Loucy (cell line): ENCODE measurements at regions not wholly inside any gene's neighbourhood (a gene's known extent, or its start where the extent isn't known, plus 50 kb on each side); places are given as distances from the start of the nearest gene placed in this dataset.

ENCODE experiments used
- H2AFZ ChIP-seq: fragments of 200-600 bp; sonication (generic); 2 replicates; pipeline ENCODE4 v1.6.0; 2016; ENCODE audit warnings: antibody characterized with exemption, mild to moderate bottlenecking, low read length, moderate library complexity
- H3F3A ChIP-seq: fragments of 200-600 bp; 2 replicates; pipeline ENCODE4 v1.6.0; 2016; ENCODE audit warnings: antibody characterized with exemption, low read depth, mild to moderate bottlenecking
- H3K27me3 ChIP-seq: fragments of 200-600 bp; sonication (generic); 2 replicates; pipeline ENCODE4 v1.6.1; 2014; ENCODE audit warnings: low read length, mild to moderate bottlenecking; ENCODE audit not compliant: insufficient read depth, poor library complexity, severe bottlenecking
- H3K36me3 ChIP-seq: fragments of 200-600 bp; sonication (generic); 2 replicates; pipeline ENCODE4 v1.6.1; 2016; ENCODE audit warnings: low read length; ENCODE audit not compliant: insufficient read depth
- H3K4me1 ChIP-seq: fragments of 200-600 bp; sonication (generic); 2 replicates; pipeline ENCODE4 v1.5.1; 2014; ENCODE audit warnings: low read length, mild to moderate bottlenecking; ENCODE audit not compliant: insufficient read depth, poor library complexity, severe bottlenecking
- H3K4me2 ChIP-seq: fragments of 200-600 bp; sonication (generic); 2 replicates; pipeline ENCODE4 v1.6.0; 2014; ENCODE audit warnings: antibody characterized with exemption, low read length, low read depth, mild to moderate bottlenecking; ENCODE audit not compliant: poor library complexity, severe bottlenecking
- H3K4me3 ChIP-seq: fragments of 200-600 bp; sonication (generic); 2 replicates; pipeline ENCODE4 v1.5.1; 2014; ENCODE audit warnings: low read length, mild to moderate bottlenecking, mixed read lengths; ENCODE audit not compliant: poor library complexity, severe bottlenecking
- H3K79me2 ChIP-seq: fragments of 200-600 bp; sonication (generic); 2 replicates; pipeline ENCODE4 v1.6.1; 2014; ENCODE audit warnings: low read length; ENCODE audit not compliant: insufficient read depth
- H3K9ac ChIP-seq: fragments of 200-600 bp; sonication (generic); 2 replicates; pipeline ENCODE4 v1.6.0; 2014; ENCODE audit warnings: mild to moderate bottlenecking, low read depth, low read length, moderate library complexity; ENCODE audit not compliant: poor library complexity, severe bottlenecking
- H3K9me2 ChIP-seq: fragments of 200-600 bp; sonication (generic); replicated peaks from 2 replicates; pipeline ENCODE4 v1.6.1; 2016; ENCODE audit warnings: low read depth, low read length, mixed read lengths
- H3K9me3 ChIP-seq: fragments of 200-600 bp; sonication (generic); 2 replicates; pipeline ENCODE4 v1.6.1; 2014; ENCODE audit warnings: mild to moderate bottlenecking, antibody characterized with exemption, low read length, low read depth; ENCODE audit not compliant: insufficient read depth
- H4K20me1 ChIP-seq: fragments of 200-600 bp; sonication (generic); 2 replicates; pipeline ENCODE4 v1.6.0; 2014; ENCODE audit warnings: antibody characterized with exemption, low read length, mild to moderate bottlenecking; ENCODE audit not compliant: insufficient read depth, poor library complexity, severe bottlenecking
- CTCF ChIP-seq: fragments of 200-600 bp; sonication (generic); conservative IDR thresholded peaks from 2 replicates; pipeline ENCODE4 v1.5.1; 2014; ENCODE audit warnings: mild to moderate bottlenecking, antibody characterized with exemption, low read length
- EZH2phosphoT487 ChIP-seq: fragments of 200-600 bp; IDR thresholded peaks from 2 replicates; pipeline ENCODE4 v1.6.1; 2018; ENCODE audit warnings: antibody characterized with exemption, mild to moderate bottlenecking, moderate library complexity, borderline replicate concordance

- Histone ChIP-seq H3K4me2 (no peak overlapping the region), H3K4me1 (peaks cover 7% of the 10 kb centered on the region), H4K20me1 (no peaks in the 10 kb centered on the region), H3K9me3 (no peaks in the 10 kb centered on the region; the same call in 1 of the 2 replicates), H3K4me3 (no peak overlapping the region), H3F3A (no peaks in the 10 kb centered on the region), H3K27me3 (no peaks in the 10 kb centered on the region), H2AFZ (peak overlapping the region; percentile 65; the same call in 1 of the 2 replicates), H3K79me2 (no peaks in the 10 kb centered on the region), H3K9ac (no peak overlapping the region), H3K36me3 (no peaks in the 10 kb centered on the region), H3K9me2 (no peaks in the 10 kb centered on the region)
- TF ChIP-seq EZH2phosphoT487: no peak
- no peak for TF ChIP-seq CTCF
Observed at GRCh38 chr15:70602834-70603560, 160.4 kb downstream of the UACA start.

GRCh38 chr15:70602281-70602680 lies 161.1 kb downstream of the UACA start:
- no peak overlapping the region for H3K4me3 ChIP-seq
- H3K36me3 ChIP-seq: no peaks in the 10 kb centered on the region
- H4K20me1 ChIP-seq: no peaks in the 10 kb centered on the region
- H3K79me2 ChIP-seq: no peaks in the 10 kb centered on the region
- no peak overlapping the region for H2AFZ ChIP-seq
- no peaks in the 10 kb centered on the region for H3K9me2 ChIP-seq
- H3F3A ChIP-seq: no peaks in the 10 kb centered on the region
- TF ChIP-seq CTCF (no peak), EZH2phosphoT487 (no peak)
- H3K4me2 ChIP-seq: no peak overlapping the region
- H3K9ac ChIP-seq: no peak overlapping the region
- peaks cover 7% of the 10 kb centered on the region for H3K4me1 ChIP-seq
- no peaks in the 10 kb centered on the region for H3K27me3 ChIP-seq
- no peaks in the 10 kb centered on the region; the same call in 1 of the 2 replicates for H3K9me3 ChIP-seq

GRCh38 chr15:70597945-70598344 lies 165.4 kb downstream of the UACA start:
- Histone ChIP-seq H3K4me3 (no peak overlapping the region), H4K20me1 (no peaks in the 10 kb centered on the region), H3K9me3 (peaks cover 19% of the 10 kb centered on the region), H3K79me2 (no peaks in the 10 kb centered on the region), H3K9ac (no peak overlapping the region), H3K9me2 (no peaks in the 10 kb centered on the region), H3F3A (no peaks in the 10 kb centered on the region), H3K27me3 (no peaks in the 10 kb centered on the region), H3K4me1 (peaks cover under 1% of the 10 kb centered on the region), H3K36me3 (no peaks in the 10 kb centered on the region), H3K4me2 (no peak overlapping the region), H2AFZ (no peak overlapping the region)
- TF ChIP-seq CTCF: no peak
- no peak for TF ChIP-seq EZH2phosphoT487
